DOHH2 (cell line): ENCODE measurements at regions not wholly inside any gene's neighbourhood (a gene's known extent, or its start where the extent isn't known, plus 50 kb on each side); places are given as distances from the start of the nearest gene placed in this dataset.

Experiments used
- CTCF ChIP-seq: fragments of 200-600 bp; sonication (generic); IDR thresholded peaks from one replicate; pipeline ENCODE4 v1.5.1; 2014; ENCODE audit warnings: antibody characterized with exemption, mild to moderate bottlenecking, low read depth, low read length; ENCODE audit not compliant: poor library complexity, severe bottlenecking
- EZH2phosphoT487 ChIP-seq: fragments of 200-600 bp; sonication (generic); IDR thresholded peaks from 2 replicates; pipeline ENCODE4 v1.6.1; 2017; ENCODE audit warnings: borderline replicate concordance, mild to moderate bottlenecking, antibody characterized with exemption, low read length, moderate library complexity, mixed read lengths

GRCh38 chr18:4755848-4756247 is 300.7 kb upstream of the DLGAP1 start:
- no peak for TF ChIP-seq CTCF
- TF ChIP-seq EZH2phosphoT487, result no peak
